ENCODE measurements at regions not wholly inside any gene's neighbourhood (a gene's known extent, or its start where the extent isn't known, plus 50 kb on each side); places are given as distances from the start of the nearest gene placed in this dataset.

- no peak overlapping the region for H3K56ac ChIP-seq (replicated peaks; ENCODE audit: insufficient read length, low read depth, low read length)
- no peaks in the 10 kb centered on the region for H3K23me2 ChIP-seq (ENCODE audit: low read depth, low read length)
- no peak overlapping the region for H3K9ac ChIP-seq (replicated peaks in 1 of 4; ENCODE audit: extremely low read depth in 1 of 4, low read depth in 3 of 4, low read length in 3 of 4)
- no peaks in the 10 kb centered on the region for H4K20me1 ChIP-seq (replicated peaks in 1 of 2; ENCODE audit: control insufficient read depth in 1 of 2, insufficient read depth in 2 of 2, low read length in 2 of 2)
- H2BK120ac ChIP-seq (replicated peaks; ENCODE audit: low read depth, low read length): no peak overlapping the region
- H3K23ac ChIP-seq (ENCODE audit: insufficient read length): no peak overlapping the region
- no peak for DNase-seq (ENCODE audit: low read depth in 1 of 2, low spot score in 2 of 2)
- H2BK20ac ChIP-seq (ENCODE audit: low read length): no peak overlapping the region
- H4K91ac ChIP-seq (replicated peaks; ENCODE audit: insufficient read length, low read length): no peak overlapping the region
- no peak for FAIRE-seq
- H2BK5ac ChIP-seq (ENCODE audit: low read depth, low read length): no peak overlapping the region
- POLR2A ChIA-PET (ENCODE audit: partially characterized antibody): no interaction called here
- H4K5ac ChIP-seq (ENCODE audit: insufficient read length, low read depth, low read length): no peak overlapping the region
- no peaks in the 10 kb centered on the region for H3K79me1 ChIP-seq (ENCODE audit: low read depth, low read length)
- no peak overlapping the region for H3K18ac ChIP-seq (ENCODE audit: extremely low read depth, low read length)
- H2BK15ac ChIP-seq (ENCODE audit: low read length): no peak overlapping the region
- no peak overlapping the region for H2AFZ ChIP-seq (ENCODE audit: low read length)
- H3K4me3 ChIP-seq (ENCODE audit: extremely low read depth in 1 of 4, insufficient read depth in 2 of 4, low read depth in 3 of 4, low read length in 4 of 4): no peak overlapping the region
- CTCF ChIA-PET (ENCODE audit: partially characterized antibody): no interaction called here
- H3K9me3 ChIP-seq (ENCODE audit: insufficient read depth in 2 of 2, low read depth in 1 of 2, low read length in 1 of 2): no peaks in the 10 kb centered on the region
- no peak overlapping the region for H4K8ac ChIP-seq (ENCODE audit: extremely low read depth, insufficient read depth, low read length)
- peaks cover 0 to 4% (median under 1%) of the 10 kb centered on the region in 4 experiments; a peak in 1 of 7 replicates for H3K4me1 ChIP-seq (replicated peaks in 1 of 4; ENCODE audit: control insufficient read depth in 3 of 4, insufficient read depth in 4 of 4, low read length in 3 of 4)
- H3K4ac ChIP-seq (replicated peaks; ENCODE audit: insufficient read length, low read depth, low read length): no peak overlapping the region
- no peaks in the 10 kb centered on the region for H3K36me3 ChIP-seq (ENCODE audit: control insufficient read depth in 2 of 4, insufficient read depth in 4 of 4, low read length in 3 of 4)
- 86% methylated on average over 6 of the region's 6 CpGs; no CpG with 5 or more reads in 1 of the 2 experiments for WGBS, 2 experiments (ENCODE audit: extremely low coverage in 1 of 2, insufficient coverage in 1 of 2, insufficient read length in 1 of 2, insufficient replicate concordance in 2 of 2, low coverage in 1 of 2, low lambda C conversion rate in 2 of 2, missing lambda C conversion rate in 1 of 2)
- no peak overlapping the region for H3K27ac ChIP-seq (ENCODE audit: low read depth, low read length)
- H2BK12ac ChIP-seq (ENCODE audit: low read depth, low read length): no peak overlapping the region
- H3K27me3 ChIP-seq (replicated peaks in 1 of 4; ENCODE audit: control insufficient read depth in 3 of 4, extremely low read depth in 1 of 4, insufficient read depth in 3 of 4, low read length in 3 of 4): no peaks in the 10 kb centered on the region
- H2AK5ac ChIP-seq (ENCODE audit: low read depth, low read length): no peak overlapping the region
- no peaks in the 10 kb centered on the region for H3K79me2 ChIP-seq (ENCODE audit: control insufficient read depth in 1 of 2, insufficient read depth in 2 of 2, low read length in 2 of 2)
- H3K14ac ChIP-seq (ENCODE audit: insufficient read length): no peak overlapping the region
- H3K4me2 ChIP-seq (ENCODE audit: insufficient read depth in 1 of 2, low read depth in 2 of 2, low read length in 2 of 2): no peak overlapping the region
- TF ChIP-seq KDM1A (IDR thresholded peaks at IDR 0.05; ENCODE audit: borderline replicate concordance, low read length): no peak
- TF ChIP-seq SIN3A (conservative IDR thresholded peaks at IDR 0.05 in 1 of 2, IDR thresholded peaks at IDR 0.05 in 1 of 2; ENCODE audit: low read depth in 1 of 2, low read length in 2 of 2): no peak
- TF ChIP-seq SP4 (IDR thresholded peaks at IDR 0.05; ENCODE audit: low read length): no peak
- no peak for TF ChIP-seq HDAC6 (IDR thresholded peaks at IDR 0.05; ENCODE audit: low read depth, low read length)
- no peak for TF ChIP-seq POLR2A (IDR thresholded peaks at IDR 0.05; ENCODE audit: control extremely low read depth in 1 of 2, low read depth in 2 of 2, low read length in 2 of 2)
Observed at GRCh38 chr14:51573607-51574006, 78.1 kb upstream of the FRMD6 start.

Data from H1 (cell line).